H1 (cell line): ENCODE measurements at regions not wholly inside any gene's neighbourhood (a gene's known extent, or its start where the extent isn't known, plus 50 kb on each side); places are given as distances from the start of the nearest gene placed in this dataset.

Source experiments
- ASH2L ChIP-seq: fragments of 200-600, 300-600 bp; sonication (generic); IDR thresholded peaks from one replicate; pipeline ENCODE4 v1.7.1; 2017; ENCODE audit warnings: low read length
- E2F6 ChIP-seq: IDR thresholded peaks from 2 replicates; pipeline ENCODE4 v1.6.1; 2012; ENCODE audit warnings: inconsistent platforms
- EZH2 ChIP-seq: fragments of 200-600 bp; sonication (generic); IDR thresholded peaks from 2 replicates; pipeline ENCODE4 v1.7.1; 2012; ENCODE audit warnings: low read depth, mild to moderate bottlenecking, moderate library complexity, low read length, inconsistent platforms; ENCODE audit not compliant: severe bottlenecking
- POLR2A ChIP-seq, 2 experiments: IDR thresholded peaks; 1 replicate in 1 of 2; 2 replicates in 1 of 2; pipeline ENCODE4 v1.6.1; 2011; ENCODE audit warnings: low read depth in 2 of 2, low read length in 2 of 2, mild to moderate bottlenecking in 2 of 2; ENCODE audit errors: control extremely low read depth in 1 of 2
- POLR2AphosphoS5 ChIP-seq: IDR thresholded peaks from 2 replicates; pipeline ENCODE4 v1.6.1; 2011; ENCODE audit warnings: low read depth, low read length
- RAD21 ChIP-seq, 2 experiments: IDR thresholded peaks in 1 of 2; conservative IDR thresholded peaks in 1 of 2; 2 replicates each; pipeline ENCODE4 v1.6.1; 2011; ENCODE audit warnings: low read depth in 2 of 2, low read length in 2 of 2, improper control_type of control experiment in 1 of 2, inconsistent platforms in 1 of 2, mild to moderate bottlenecking in 1 of 2, moderate library complexity in 1 of 2
- RFX5 ChIP-seq: IDR thresholded peaks from 2 replicates; pipeline ENCODE4 v1.6.1; 2011; ENCODE audit warnings: low read depth, low read length, improper control_type of control experiment, borderline replicate concordance
- ZNF274 ChIP-seq: IDR thresholded peaks from 2 replicates; pipeline ENCODE4 v1.7.0; 2012; ENCODE audit warnings: low read length, borderline replicate concordance; ENCODE audit errors: extremely low read depth
- TF ChIP-seq, protein P1 (sequence below), 3 experiments: IDR thresholded peaks; 1 replicate in 2 of 3; 2 replicates in 1 of 3; pipeline versions ENCODE4 v1.5.1 to v1.6.1; 2011; ENCODE audit warnings: low read length in 3 of 3, mild to moderate bottlenecking in 3 of 3, inconsistent platforms in 2 of 3, low read depth in 1 of 3, moderate library complexity in 1 of 3; ENCODE audit not compliant: insufficient read depth in 1 of 3; ENCODE audit errors: control extremely low read depth in 1 of 3

- no peak for TF ChIP-seq POLR2AphosphoS5
- TF ChIP-seq, protein P1, sequence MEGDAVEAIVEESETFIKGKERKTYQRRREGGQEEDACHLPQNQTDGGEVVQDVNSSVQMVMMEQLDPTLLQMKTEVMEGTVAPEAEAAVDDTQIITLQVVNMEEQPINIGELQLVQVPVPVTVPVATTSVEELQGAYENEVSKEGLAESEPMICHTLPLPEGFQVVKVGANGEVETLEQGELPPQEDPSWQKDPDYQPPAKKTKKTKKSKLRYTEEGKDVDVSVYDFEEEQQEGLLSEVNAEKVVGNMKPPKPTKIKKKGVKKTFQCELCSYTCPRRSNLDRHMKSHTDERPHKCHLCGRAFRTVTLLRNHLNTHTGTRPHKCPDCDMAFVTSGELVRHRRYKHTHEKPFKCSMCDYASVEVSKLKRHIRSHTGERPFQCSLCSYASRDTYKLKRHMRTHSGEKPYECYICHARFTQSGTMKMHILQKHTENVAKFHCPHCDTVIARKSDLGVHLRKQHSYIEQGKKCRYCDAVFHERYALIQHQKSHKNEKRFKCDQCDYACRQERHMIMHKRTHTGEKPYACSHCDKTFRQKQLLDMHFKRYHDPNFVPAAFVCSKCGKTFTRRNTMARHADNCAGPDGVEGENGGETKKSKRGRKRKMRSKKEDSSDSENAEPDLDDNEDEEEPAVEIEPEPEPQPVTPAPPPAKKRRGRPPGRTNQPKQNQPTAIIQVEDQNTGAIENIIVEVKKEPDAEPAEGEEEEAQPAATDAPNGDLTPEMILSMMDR (IDR thresholded peaks at IDR 0.05; ENCODE audit: control extremely low read depth in 1 of 3, insufficient read depth in 1 of 3, low read depth in 1 of 3, low read length in 3 of 3): no peak
- no peak for TF ChIP-seq ASH2L
- TF ChIP-seq RFX5: no peak
- no peak for TF ChIP-seq POLR2A (IDR thresholded peaks at IDR 0.05; ENCODE audit: control extremely low read depth in 1 of 2, low read depth in 2 of 2, low read length in 2 of 2)
- TF ChIP-seq RAD21 (IDR thresholded peaks at IDR 0.05 in 1 of 2, conservative IDR thresholded peaks at IDR 0.05 in 1 of 2; ENCODE audit: low read depth in 2 of 2, low read length in 2 of 2): no peak
- no peak for TF ChIP-seq EZH2
- TF ChIP-seq ZNF274: no peak
- TF ChIP-seq E2F6: no peak
Measured at GRCh38 chr14:46215801-46216200, 435.8 kb downstream of the RPL10L start.
